Naive thymus-derived CD4-positive, alpha-beta T cell (primary cell): ENCODE measurements at regions not wholly inside any gene's neighbourhood (a gene's known extent, or its start where the extent isn't known, plus 50 kb on each side); places are given as distances from the start of the nearest gene placed in this dataset.

Experiments used
- ATAC-seq: fragments of 150-1000 bp; cut with Tn5 transposase; 2 replicates; pipeline ENCODE4 v1.10.0; 2021; ENCODE audit warnings: mild to moderate bottlenecking, moderate library complexity
- CTCF ChIA-PET: fragments of 350-600 bp; sonication (Branson Sonifier 250); formaldehyde crosslinking; loops from one replicate; lab custom pipeline; 2021; ENCODE audit warnings: antibody characterized with exemption; lab: Charles Lee
- POLR2A ChIA-PET: fragments of 350-600 bp; sonication (Branson Sonifier 250); formaldehyde crosslinking; loops from one replicate; lab custom pipeline; 2021; ENCODE audit warnings: antibody characterized with exemption, inconsistent platforms; lab: Charles Lee
- DNase-seq, 9 donors: peaks; one replicate each; pipeline versions ENCODE4 v3.0.0 to v3.0.0-alpha.2; 2020 to 2022; ENCODE audit warnings: mixed read lengths in 1 of 9
- H3K27ac ChIP-seq: one replicate; pipeline ENCODE4 v1.7.0; 2013; ENCODE audit warnings: mild to moderate bottlenecking, low read depth, low read length, moderate library complexity
- H3K27me3 ChIP-seq, 2 donors: one replicate each; pipeline ENCODE4 v1.7.0; 2013; ENCODE audit warnings: low read length in 2 of 2, mild to moderate bottlenecking in 2 of 2, moderate library complexity in 2 of 2; ENCODE audit not compliant: control insufficient read depth in 2 of 2, insufficient read depth in 2 of 2
- H3K36me3 ChIP-seq, 3 experiments: 1 replicate in 2 of 3; 2 replicates in 1 of 3; pipeline ENCODE4 v1.7.0; 2013; ENCODE audit warnings: low read length in 3 of 3, mild to moderate bottlenecking in 3 of 3, moderate library complexity in 1 of 3; ENCODE audit not compliant: insufficient read depth in 3 of 3, control insufficient read depth in 2 of 3
- H3K4me1 ChIP-seq, 2 donors: one replicate each; pipeline ENCODE4 v1.7.0; 2013; ENCODE audit warnings: low read length in 2 of 2, mild to moderate bottlenecking in 2 of 2, moderate library complexity in 1 of 2; ENCODE audit not compliant: control insufficient read depth in 2 of 2, insufficient read depth in 2 of 2
- H3K4me3 ChIP-seq: 2 replicates; pipeline ENCODE4 v1.7.0; 2013; ENCODE audit warnings: mild to moderate bottlenecking, low read length
- H3K9me3 ChIP-seq, 3 experiments: 1 replicate in 2 of 3; 2 replicates in 1 of 3; pipeline ENCODE4 v1.7.0; 2013; ENCODE audit warnings: low read length in 3 of 3; ENCODE audit not compliant: control insufficient read depth in 2 of 3
- H3K27ac Mint-ChIP-seq, 9 donors: one replicate each; pipeline ENCODE4 v1.8.0; 2020 to 2022; ENCODE audit warnings: mixed read lengths in 9 of 9, mild to moderate bottlenecking in 8 of 9, moderate library complexity in 5 of 9, inconsistent platforms in 2 of 9
- H3K27me3 Mint-ChIP-seq, 5 donors: one replicate each; pipeline ENCODE4 v1.8.0; 2021 to 2022; ENCODE audit warnings: mixed read lengths in 5 of 5, mild to moderate bottlenecking in 1 of 5
- H3K36me3 Mint-ChIP-seq, 5 donors: one replicate each; pipeline ENCODE4 v1.8.0; 2020 to 2022; ENCODE audit warnings: mixed read lengths in 5 of 5, mild to moderate bottlenecking in 3 of 5, inconsistent platforms in 1 of 5
- H3K4me1 Mint-ChIP-seq, 7 donors: one replicate each; pipeline ENCODE4 v1.8.0; 2020 to 2022; ENCODE audit warnings: mixed read lengths in 7 of 7, mild to moderate bottlenecking in 3 of 7, inconsistent platforms in 1 of 7
- H3K4me3 Mint-ChIP-seq, 10 donors: one replicate each; pipeline ENCODE4 v1.8.0; 2020 to 2022; ENCODE audit warnings: mild to moderate bottlenecking in 10 of 10, mixed read lengths in 10 of 10, moderate library complexity in 6 of 10, inconsistent platforms in 2 of 10
- H3K9me3 Mint-ChIP-seq, 11 donors: one replicate each; pipeline ENCODE4 v1.8.0; 2020 to 2022; ENCODE audit warnings: mixed read lengths in 11 of 11, mild to moderate bottlenecking in 4 of 11, inconsistent platforms in 1 of 11, moderate library complexity in 1 of 11
- intact Hi-C, 2 donors: fragments of 100-400 bp; cut with micrococcal nuclease; formaldehyde crosslinking; loops; one replicate each; pipeline ENCODE4 v1.15.1; 2023

- peaks cover 15 to 46% (median 25%) of the 10 kb centered on the region in 7 donors for H3K4me1 Mint-ChIP-seq
- intact Hi-C loops: no loop called here
- ATAC-seq (no peak), DNase-seq (no peak)
- H3K4me3 ChIP-seq: no peak overlapping the region
- H3K36me3 Mint-ChIP-seq: no peaks in the 10 kb centered on the region
- no peak overlapping the region for H3K27ac Mint-ChIP-seq
- H3K9me3 Mint-ChIP-seq: peaks cover 0 to 3% (median 0%) of the 10 kb centered on the region in 11 donors
- peaks cover 12 to 16% of the 10 kb centered on the region in 2 donors for H3K4me1 ChIP-seq
- H3K27me3 Mint-ChIP-seq: no peaks in the 10 kb centered on the region
- no peaks in the 10 kb centered on the region for H3K9me3 ChIP-seq
- ChIA-PET CTCF (interaction anchor here (0.6 kb wide), 1 partner anchor 471 kb away, joined by 3 read pairs; no protein-coding TSS in a partner anchor), POLR2A (interaction anchor here (1.0 kb wide), 1 partner anchor 142 kb away, joined by 3 read pairs; no protein-coding TSS in a partner anchor)
- no peak overlapping the region for H3K27ac ChIP-seq
- H3K27me3 ChIP-seq: no peaks in the 10 kb centered on the region
- H3K36me3 ChIP-seq: no peaks in the 10 kb centered on the region
- no peak overlapping the region for H3K4me3 Mint-ChIP-seq
Observed at GRCh38 chr3:177343122-177343625, 145.9 kb upstream of the TBL1XR1 start.

- Mint-ChIP-seq H3K27me3 (no peaks in the 10 kb centered on the region), H3K27ac (peak overlapping the region in 5 of 9 donors; percentile 5 to 89 (median 23)), H3K4me1 (peaks cover 7 to 34% (median 18%) of the 10 kb centered on the region in 7 donors), H3K36me3 (peaks cover 0 to 1% (median 0%) of the 10 kb centered on the region in 5 donors), H3K4me3 (peak overlapping the region in 6 of 10 donors; percentile 21 to 54 (median 38)), H3K9me3 (peaks cover 0 to 3% (median 0%) of the 10 kb centered on the region in 11 donors)
- Histone ChIP-seq H3K9me3 (no peaks in the 10 kb centered on the region), H3K36me3 (no peaks in the 10 kb centered on the region), H3K27ac (no peak overlapping the region), H3K4me1 (peaks cover 6 to 11% of the 10 kb centered on the region in 2 donors), H3K4me3 (no peak overlapping the region), H3K27me3 (no peaks in the 10 kb centered on the region)
- CTCF ChIA-PET: no interaction called here
- peak; percentile 94 for ATAC-seq
- DNase-seq: peak in 2 of 9 donors; percentile 38 to 64
- intact Hi-C loops: loop anchor here (1.0 kb wide), 3 partner anchors 8 to 15 kb away; no protein-coding TSS in a partner anchor
- POLR2A ChIA-PET: no interaction called here
Observed at GRCh38 chr3:177345049-177345972, 148.0 kb upstream of the TBL1XR1 start.

- CTCF ChIA-PET: no interaction called here
- peak overlapping the region in 4 of 9 donors; percentile 9 to 89 (median 45) for H3K27ac Mint-ChIP-seq
- no peaks in the 10 kb centered on the region for H3K9me3 ChIP-seq
- H3K4me3 Mint-ChIP-seq: peak overlapping the region in 3 of 10 donors; percentile 48 to 54 (median 49)
- no peaks in the 10 kb centered on the region for H3K36me3 ChIP-seq
- intact Hi-C loops: loop anchor here (1.0 kb wide), 3 partner anchors 9 to 14 kb away; no protein-coding TSS in a partner anchor
- H3K27ac ChIP-seq: no peak overlapping the region
- H3K9me3 Mint-ChIP-seq: peaks cover 0 to 3% (median 0%) of the 10 kb centered on the region in 11 donors
- POLR2A ChIA-PET: interaction anchor here (0.6 kb wide), 1 partner anchor 13 kb away, joined by 3 read pairs; no protein-coding TSS in a partner anchor
- no peak for ATAC-seq
- peaks cover 0 to 1% (median 0%) of the 10 kb centered on the region in 5 donors for H3K36me3 Mint-ChIP-seq
- H3K4me1 Mint-ChIP-seq: peaks cover 7 to 34% (median 20%) of the 10 kb centered on the region in 7 donors
- H3K4me3 ChIP-seq: no peak overlapping the region
- H3K4me1 ChIP-seq: peaks cover 6 to 11% of the 10 kb centered on the region in 2 donors
- H3K27me3 ChIP-seq: no peaks in the 10 kb centered on the region
- H3K27me3 Mint-ChIP-seq: no peaks in the 10 kb centered on the region
- DNase-seq: no peak
Observed at GRCh38 chr3:177345973-177346503, 148.8 kb upstream of the TBL1XR1 start.

- Mint-ChIP-seq H3K9me3 (peaks cover 0 to 3% (median 0%) of the 10 kb centered on the region in 11 donors), H3K4me1 (peaks cover 7 to 33% (median 23%) of the 10 kb centered on the region in 7 donors), H3K4me3 (no peak overlapping the region), H3K27ac (no peak overlapping the region), H3K36me3 (peaks cover 0 to 1% (median 0%) of the 10 kb centered on the region in 5 donors), H3K27me3 (no peaks in the 10 kb centered on the region)
- DNase-seq (no peak), ATAC-seq (no peak)
- CTCF ChIA-PET: no interaction called here
- Histone ChIP-seq H3K27ac (no peak overlapping the region), H3K27me3 (no peaks in the 10 kb centered on the region), H3K4me3 (no peak overlapping the region), H3K4me1 (peaks cover 6 to 11% of the 10 kb centered on the region in 2 donors), H3K9me3 (no peaks in the 10 kb centered on the region), H3K36me3 (no peaks in the 10 kb centered on the region)
- intact Hi-C loops: no loop called here
- POLR2A ChIA-PET: interaction anchor here (0.6 kb wide), 1 partner anchor 90 kb away, joined by 3 read pairs; no protein-coding TSS in a partner anchor
Observed at GRCh38 chr3:177346878-177347277, 149.6 kb upstream of the TBL1XR1 start.

- Mint-ChIP-seq H3K9me3 (peaks cover 0 to 3% (median 0%) of the 10 kb centered on the region in 11 donors), H3K36me3 (peaks cover 0 to 1% (median 0%) of the 10 kb centered on the region in 5 donors), H3K27ac (no peak overlapping the region), H3K4me3 (no peak overlapping the region), H3K27me3 (no peaks in the 10 kb centered on the region), H3K4me1 (peaks cover 7 to 35% (median 25%) of the 10 kb centered on the region in 7 donors)
- intact Hi-C loops: no loop called here
- DNase-seq (no peak), ATAC-seq (no peak)
- peaks cover 6 to 11% of the 10 kb centered on the region in 2 donors for H3K4me1 ChIP-seq
- H3K27ac ChIP-seq: no peak overlapping the region
- H3K27me3 ChIP-seq: no peaks in the 10 kb centered on the region
- H3K36me3 ChIP-seq: no peaks in the 10 kb centered on the region
- ChIA-PET CTCF (no interaction called here), POLR2A (interaction anchor here (0.6 kb wide), 1 partner anchor 91 kb away, joined by 3 read pairs; no protein-coding TSS in a partner anchor)
- no peaks in the 10 kb centered on the region for H3K9me3 ChIP-seq
- no peak overlapping the region for H3K4me3 ChIP-seq
Observed at GRCh38 chr3:177347611-177348010, 150.3 kb upstream of the TBL1XR1 start.

GRCh38 chr3:177348974-177349373 lies 151.7 kb upstream of the TBL1XR1 start:
- no peaks in the 10 kb centered on the region for H3K27me3 ChIP-seq
- H3K27ac Mint-ChIP-seq: peak overlapping the region in 1 of 9 donors; percentile 14
- H3K9me3 ChIP-seq: no peaks in the 10 kb centered on the region
- H3K9me3 Mint-ChIP-seq: peaks cover 0 to 3% (median 0%) of the 10 kb centered on the region in 11 donors
- peaks cover 0 to 1% (median 0%) of the 10 kb centered on the region in 5 donors for H3K36me3 Mint-ChIP-seq
- intact Hi-C loops: no loop called here
- H3K4me1 Mint-ChIP-seq: peaks cover 10 to 35% (median 25%) of the 10 kb centered on the region in 7 donors
- POLR2A ChIA-PET: no interaction called here
- no peak overlapping the region for H3K27ac ChIP-seq
- H3K36me3 ChIP-seq: no peaks in the 10 kb centered on the region
- CTCF ChIA-PET: no interaction called here
- peaks cover 6 to 11% of the 10 kb centered on the region in 2 donors for H3K4me1 ChIP-seq
- ATAC-seq (no peak), DNase-seq (no peak)
- H3K27me3 Mint-ChIP-seq: no peaks in the 10 kb centered on the region
- H3K4me3 Mint-ChIP-seq: no peak overlapping the region
- H3K4me3 ChIP-seq: no peak overlapping the region
